H1 (cell line): ENCODE measurements at regions not wholly inside any gene's neighbourhood (a gene's known extent, or its start where the extent isn't known, plus 50 kb on each side); places are given as distances from the start of the nearest gene placed in this dataset.

ENCODE experiments used
- PHF8 ChIP-seq: fragments of 200-600 bp; sonication (generic); conservative IDR thresholded peaks from 2 replicates; pipeline ENCODE4 v1.7.1; 2012; ENCODE audit warnings: low read depth, mild to moderate bottlenecking, inconsistent platforms, low read length, moderate library complexity
- YY1 ChIP-seq: IDR thresholded peaks from 2 replicates; pipeline ENCODE4 v1.6.1; 2011; ENCODE audit warnings: low read depth, mild to moderate bottlenecking, low read length
- TF ChIP-seq, protein P1 (sequence below): fragments of 300-600 bp; sonication (generic); IDR thresholded peaks from 2 replicates; pipeline ENCODE4 v1.7.1; 2012; ENCODE audit warnings: low read length, moderate library complexity, mild to moderate bottlenecking, inconsistent platforms; ENCODE audit not compliant: insufficient replicate concordance

DNA sequence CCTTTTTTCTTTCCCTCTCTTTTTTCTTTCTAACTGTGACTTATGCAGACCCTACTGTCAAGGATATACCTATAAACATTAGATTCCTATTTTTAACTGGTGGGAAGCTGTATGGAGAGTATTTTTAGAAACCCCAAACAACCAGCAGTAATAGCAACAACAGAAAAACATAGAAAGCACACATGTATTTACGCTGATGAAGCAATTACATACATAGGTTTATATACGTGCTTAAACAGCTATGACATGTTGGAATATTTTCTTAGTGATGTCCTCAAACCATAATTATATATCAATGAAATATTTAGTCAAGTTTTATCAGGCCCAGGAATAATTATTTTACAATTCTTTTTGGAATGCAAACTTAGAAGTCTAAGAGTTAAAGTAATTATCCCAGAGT, 294.3 kb upstream of the SOX4 start (continued):
- TF ChIP-seq, protein P1, sequence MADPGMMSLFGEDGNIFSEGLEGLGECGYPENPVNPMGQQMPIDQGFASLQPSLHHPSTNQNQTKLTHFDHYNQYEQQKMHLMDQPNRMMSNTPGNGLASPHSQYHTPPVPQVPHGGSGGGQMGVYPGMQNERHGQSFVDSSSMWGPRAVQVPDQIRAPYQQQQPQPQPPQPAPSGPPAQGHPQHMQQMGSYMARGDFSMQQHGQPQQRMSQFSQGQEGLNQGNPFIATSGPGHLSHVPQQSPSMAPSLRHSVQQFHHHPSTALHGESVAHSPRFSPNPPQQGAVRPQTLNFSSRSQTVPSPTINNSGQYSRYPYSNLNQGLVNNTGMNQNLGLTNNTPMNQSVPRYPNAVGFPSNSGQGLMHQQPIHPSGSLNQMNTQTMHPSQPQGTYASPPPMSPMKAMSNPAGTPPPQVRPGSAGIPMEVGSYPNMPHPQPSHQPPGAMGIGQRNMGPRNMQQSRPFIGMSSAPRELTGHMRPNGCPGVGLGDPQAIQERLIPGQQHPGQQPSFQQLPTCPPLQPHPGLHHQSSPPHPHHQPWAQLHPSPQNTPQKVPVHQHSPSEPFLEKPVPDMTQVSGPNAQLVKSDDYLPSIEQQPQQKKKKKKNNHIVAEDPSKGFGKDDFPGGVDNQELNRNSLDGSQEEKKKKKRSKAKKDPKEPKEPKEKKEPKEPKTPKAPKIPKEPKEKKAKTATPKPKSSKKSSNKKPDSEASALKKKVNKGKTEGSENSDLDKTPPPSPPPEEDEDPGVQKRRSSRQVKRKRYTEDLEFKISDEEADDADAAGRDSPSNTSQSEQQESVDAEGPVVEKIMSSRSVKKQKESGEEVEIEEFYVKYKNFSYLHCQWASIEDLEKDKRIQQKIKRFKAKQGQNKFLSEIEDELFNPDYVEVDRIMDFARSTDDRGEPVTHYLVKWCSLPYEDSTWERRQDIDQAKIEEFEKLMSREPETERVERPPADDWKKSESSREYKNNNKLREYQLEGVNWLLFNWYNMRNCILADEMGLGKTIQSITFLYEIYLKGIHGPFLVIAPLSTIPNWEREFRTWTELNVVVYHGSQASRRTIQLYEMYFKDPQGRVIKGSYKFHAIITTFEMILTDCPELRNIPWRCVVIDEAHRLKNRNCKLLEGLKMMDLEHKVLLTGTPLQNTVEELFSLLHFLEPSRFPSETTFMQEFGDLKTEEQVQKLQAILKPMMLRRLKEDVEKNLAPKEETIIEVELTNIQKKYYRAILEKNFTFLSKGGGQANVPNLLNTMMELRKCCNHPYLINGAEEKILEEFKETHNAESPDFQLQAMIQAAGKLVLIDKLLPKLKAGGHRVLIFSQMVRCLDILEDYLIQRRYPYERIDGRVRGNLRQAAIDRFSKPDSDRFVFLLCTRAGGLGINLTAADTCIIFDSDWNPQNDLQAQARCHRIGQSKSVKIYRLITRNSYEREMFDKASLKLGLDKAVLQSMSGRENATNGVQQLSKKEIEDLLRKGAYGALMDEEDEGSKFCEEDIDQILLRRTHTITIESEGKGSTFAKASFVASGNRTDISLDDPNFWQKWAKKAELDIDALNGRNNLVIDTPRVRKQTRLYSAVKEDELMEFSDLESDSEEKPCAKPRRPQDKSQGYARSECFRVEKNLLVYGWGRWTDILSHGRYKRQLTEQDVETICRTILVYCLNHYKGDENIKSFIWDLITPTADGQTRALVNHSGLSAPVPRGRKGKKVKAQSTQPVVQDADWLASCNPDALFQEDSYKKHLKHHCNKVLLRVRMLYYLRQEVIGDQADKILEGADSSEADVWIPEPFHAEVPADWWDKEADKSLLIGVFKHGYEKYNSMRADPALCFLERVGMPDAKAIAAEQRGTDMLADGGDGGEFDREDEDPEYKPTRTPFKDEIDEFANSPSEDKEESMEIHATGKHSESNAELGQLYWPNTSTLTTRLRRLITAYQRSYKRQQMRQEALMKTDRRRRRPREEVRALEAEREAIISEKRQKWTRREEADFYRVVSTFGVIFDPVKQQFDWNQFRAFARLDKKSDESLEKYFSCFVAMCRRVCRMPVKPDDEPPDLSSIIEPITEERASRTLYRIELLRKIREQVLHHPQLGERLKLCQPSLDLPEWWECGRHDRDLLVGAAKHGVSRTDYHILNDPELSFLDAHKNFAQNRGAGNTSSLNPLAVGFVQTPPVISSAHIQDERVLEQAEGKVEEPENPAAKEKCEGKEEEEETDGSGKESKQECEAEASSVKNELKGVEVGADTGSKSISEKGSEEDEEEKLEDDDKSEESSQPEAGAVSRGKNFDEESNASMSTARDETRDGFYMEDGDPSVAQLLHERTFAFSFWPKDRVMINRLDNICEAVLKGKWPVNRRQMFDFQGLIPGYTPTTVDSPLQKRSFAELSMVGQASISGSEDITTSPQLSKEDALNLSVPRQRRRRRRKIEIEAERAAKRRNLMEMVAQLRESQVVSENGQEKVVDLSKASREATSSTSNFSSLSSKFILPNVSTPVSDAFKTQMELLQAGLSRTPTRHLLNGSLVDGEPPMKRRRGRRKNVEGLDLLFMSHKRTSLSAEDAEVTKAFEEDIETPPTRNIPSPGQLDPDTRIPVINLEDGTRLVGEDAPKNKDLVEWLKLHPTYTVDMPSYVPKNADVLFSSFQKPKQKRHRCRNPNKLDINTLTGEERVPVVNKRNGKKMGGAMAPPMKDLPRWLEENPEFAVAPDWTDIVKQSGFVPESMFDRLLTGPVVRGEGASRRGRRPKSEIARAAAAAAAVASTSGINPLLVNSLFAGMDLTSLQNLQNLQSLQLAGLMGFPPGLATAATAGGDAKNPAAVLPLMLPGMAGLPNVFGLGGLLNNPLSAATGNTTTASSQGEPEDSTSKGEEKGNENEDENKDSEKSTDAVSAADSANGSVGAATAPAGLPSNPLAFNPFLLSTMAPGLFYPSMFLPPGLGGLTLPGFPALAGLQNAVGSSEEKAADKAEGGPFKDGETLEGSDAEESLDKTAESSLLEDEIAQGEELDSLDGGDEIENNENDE = no peak
- TF ChIP-seq YY1 (no peak), PHF8 (no peak)
- TF ChIP-seq, all 59 proteins: peak for 0
